NCI-H1417 treated with DMSO at 0.1 percent for 48 hours (cell line): ENCODE measurements at regions not wholly inside any gene's neighbourhood (a gene's known extent, or its start where the extent isn't known, plus 50 kb on each side); places are given as distances from the start of the nearest gene placed in this dataset.

Experiments
- DNase-seq: peaks from one replicate; lab custom pipeline; 2025; lab: John Stamatoyannopoulos, UW

- no peak for DNase-seq
Observed at GRCh38 chr12:75905922-75906321, 125.7 kb downstream of the PHLDA1 start.

- no peak for DNase-seq
Observed at GRCh38 chr12:75900781-75901254, 130.8 kb downstream of the PHLDA1 start.

GRCh38 chr12:75900226-75900625, 131.3 kb downstream of the PHLDA1 start:
- peak; percentile 44 for DNase-seq

GRCh38 chr12:75894965-75895754, 136.4 kb downstream of the PHLDA1 start:
- DNase-seq, result no peak

- DNase-seq, result no peak
Observed at GRCh38 chr12:75893765-75894164, 137.8 kb downstream of the PHLDA1 start.

GRCh38 chr12:75892731-75893408, 138.7 kb downstream of the PHLDA1 start:
- DNase-seq, result no peak

- DNase-seq, result no peak
Observed at GRCh38 chr12:75891072-75891471, 140.5 kb downstream of the PHLDA1 start.

GRCh38 chr12:75890660-75891059, 140.9 kb downstream of the PHLDA1 start:
- DNase-seq, result no peak

GRCh38 chr12:75890141-75890540, 141.4 kb downstream of the PHLDA1 start:
- no peak for DNase-seq

- no peak for DNase-seq
Observed at GRCh38 chr12:75888874-75889613, 142.5 kb downstream of the PHLDA1 start.

- DNase-seq, result no peak
Observed at GRCh38 chr12:75888399-75888798, 143.2 kb downstream of the PHLDA1 start.

- no peak for DNase-seq
Observed at GRCh38 chr12:75887979-75888378, 143.6 kb downstream of the PHLDA1 start.

GRCh38 chr12:75884465-75884985, 147.1 kb downstream of the PHLDA1 start:
- no peak for DNase-seq

- DNase-seq, result no peak
Observed at GRCh38 chr12:75883241-75883640, 148.3 kb downstream of the PHLDA1 start.

- DNase-seq, result no peak
Observed at GRCh38 chr12:75882421-75882820, 149.2 kb downstream of the PHLDA1 start.

GRCh38 chr12:75881920-75882319, 149.7 kb downstream of the PHLDA1 start:
- DNase-seq, result no peak

GRCh38 chr12:75877763-75878621, 153.6 kb downstream of the PHLDA1 start:
- DNase-seq, result peak; percentile 74

- no peak for DNase-seq
Observed at GRCh38 chr12:75876832-75877762, 154.5 kb downstream of the PHLDA1 start.

- DNase-seq, result no peak
Observed at GRCh38 chr12:75874441-75874840, 157.1 kb downstream of the PHLDA1 start.

GRCh38 chr12:75872762-75873161, 158.8 kb downstream of the PHLDA1 start:
- no peak for DNase-seq
